GM13977 (cell line): ENCODE measurements at regions not wholly inside any gene's neighbourhood (a gene's known extent, or its start where the extent isn't known, plus 50 kb on each side); places are given as distances from the start of the nearest gene placed in this dataset.
"Not testable (repeated sequence)": the region's sequence is repeated elsewhere in the genome, so short reads cannot be mapped to it uniquely, and the experiment has no call there.

Source experiments
- DNase-seq: peaks from one replicate; pipeline ENCODE4 v3.0.0; 2012; ENCODE audit warnings: low spot score
- in situ Hi-C: fragments of 300-500 bp; cut with MboI; formaldehyde crosslinking; loops from one replicate; pipeline ENCODE4 v1.12.0; 2022; ENCODE audit warnings: low sequenced_read_pairs, low pct_unique_long_range_greater_than_20kb, mixed read lengths, inconsistent platforms; ENCODE audit not compliant: unreplicated experiment
- TF ChIP-seq, protein P1 (sequence below): IDR thresholded peaks from 2 replicates; pipeline ENCODE4 v1.5.1; 2012; ENCODE audit warnings: mild to moderate bottlenecking, control low read depth; ENCODE audit not compliant: insufficient read depth; ENCODE audit errors: extremely low read depth, missing control alignments

DNA sequence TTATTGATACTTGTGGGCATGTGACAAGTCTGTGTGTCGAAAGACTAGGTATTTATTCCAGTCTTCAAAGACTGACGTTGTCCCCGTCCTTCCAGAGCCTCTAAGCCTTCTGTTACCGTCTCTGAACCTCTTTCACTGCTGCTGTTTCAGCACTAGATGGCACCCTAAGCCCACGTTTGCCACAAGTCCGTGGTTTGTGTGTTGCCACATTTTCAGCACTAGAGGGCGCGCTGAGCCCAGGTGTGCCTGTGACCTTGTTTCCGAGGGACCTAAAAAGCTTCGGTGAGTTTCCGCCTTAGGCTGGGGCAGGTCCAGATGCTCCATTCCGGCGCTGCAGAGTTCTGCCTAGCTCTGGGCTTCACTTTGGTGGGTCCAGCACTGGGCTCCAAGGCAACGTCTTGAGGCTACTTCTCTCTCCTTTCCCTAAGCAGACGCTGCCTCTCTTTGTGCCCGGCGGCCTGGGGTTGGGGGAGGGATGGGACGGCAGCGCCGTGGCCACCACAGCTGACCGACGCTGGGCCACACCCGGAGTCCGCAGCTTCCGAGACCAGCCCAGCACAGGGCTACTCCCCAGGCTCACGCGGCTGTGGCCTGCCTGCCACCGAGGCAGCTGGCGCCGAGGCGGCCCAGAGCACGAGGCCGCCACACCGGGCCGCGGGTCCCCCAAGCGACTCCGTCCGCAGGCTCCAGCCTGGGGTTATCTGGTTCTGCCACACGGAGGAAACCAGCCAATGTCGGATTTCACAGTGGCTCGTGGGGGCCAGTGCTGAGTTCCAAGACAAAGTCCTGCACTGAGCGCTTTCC is 520.2 kb downstream of the REEP3 start:
- DNase-seq = peak; percentile 85
- in situ Hi-C loops = no loop called here
- TF ChIP-seq, protein P1, sequence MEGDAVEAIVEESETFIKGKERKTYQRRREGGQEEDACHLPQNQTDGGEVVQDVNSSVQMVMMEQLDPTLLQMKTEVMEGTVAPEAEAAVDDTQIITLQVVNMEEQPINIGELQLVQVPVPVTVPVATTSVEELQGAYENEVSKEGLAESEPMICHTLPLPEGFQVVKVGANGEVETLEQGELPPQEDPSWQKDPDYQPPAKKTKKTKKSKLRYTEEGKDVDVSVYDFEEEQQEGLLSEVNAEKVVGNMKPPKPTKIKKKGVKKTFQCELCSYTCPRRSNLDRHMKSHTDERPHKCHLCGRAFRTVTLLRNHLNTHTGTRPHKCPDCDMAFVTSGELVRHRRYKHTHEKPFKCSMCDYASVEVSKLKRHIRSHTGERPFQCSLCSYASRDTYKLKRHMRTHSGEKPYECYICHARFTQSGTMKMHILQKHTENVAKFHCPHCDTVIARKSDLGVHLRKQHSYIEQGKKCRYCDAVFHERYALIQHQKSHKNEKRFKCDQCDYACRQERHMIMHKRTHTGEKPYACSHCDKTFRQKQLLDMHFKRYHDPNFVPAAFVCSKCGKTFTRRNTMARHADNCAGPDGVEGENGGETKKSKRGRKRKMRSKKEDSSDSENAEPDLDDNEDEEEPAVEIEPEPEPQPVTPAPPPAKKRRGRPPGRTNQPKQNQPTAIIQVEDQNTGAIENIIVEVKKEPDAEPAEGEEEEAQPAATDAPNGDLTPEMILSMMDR = peak; percentile 100

GRCh38 chr10:64041989-64042490 is 520.8 kb downstream of the REEP3 start:
- TF ChIP-seq, protein P1 = no peak
- DNase-seq = no peak
- in situ Hi-C loops = no loop called here

- no peak for DNase-seq
- in situ Hi-C loops = no loop called here
- TF ChIP-seq, protein P1 = no peak
Observed at GRCh38 chr10:64044098-64044497, 522.9 kb downstream of the REEP3 start.

GRCh38 chr10:64044957-64045632 is 523.9 kb downstream of the REEP3 start:
- DNase-seq, in situ Hi-C loops: not testable (repeated sequence)

GRCh38 chr10:64054392-64054791 is 533.2 kb downstream of the REEP3 start:
- in situ Hi-C loops = no loop called here
- no peak for DNase-seq
- TF ChIP-seq, protein P1 = no peak

DNA sequence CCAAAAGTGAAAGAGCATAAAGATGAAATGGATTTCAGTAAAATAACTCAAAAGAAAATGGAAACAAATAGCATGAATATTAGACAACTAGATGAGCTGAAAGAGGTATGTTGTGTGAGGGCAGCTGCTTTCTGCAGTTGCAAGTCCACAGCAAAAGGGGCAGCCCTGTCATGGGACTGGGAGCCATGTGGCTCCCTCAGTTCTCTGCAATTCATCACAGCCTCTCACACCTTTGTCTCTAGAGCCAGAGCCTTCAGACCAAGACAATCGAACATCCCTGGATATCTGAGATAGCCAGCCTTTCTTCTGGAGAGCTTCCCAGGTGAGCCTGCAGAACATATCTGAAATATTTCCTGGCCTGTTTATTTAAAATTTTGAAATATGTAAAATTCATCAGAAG is 538.7 kb downstream of the REEP3 start:
- DNase-seq = no peak
- in situ Hi-C loops = no loop called here
- TF ChIP-seq, protein P1 = no peak

- TF ChIP-seq, protein P1 = no peak
- in situ Hi-C loops = no loop called here
- no peak for DNase-seq
Observed at GRCh38 chr10:64060389-64060788, 539.2 kb downstream of the REEP3 start.
